ENCODE measurements at regions not wholly inside any gene's neighbourhood (a gene's known extent, or its start where the extent isn't known, plus 50 kb on each side); places are given as distances from the start of the nearest gene placed in this dataset.
"Not testable (repeated sequence)": the region's sequence is repeated elsewhere in the genome, so short reads cannot be mapped to it uniquely, and the experiment has no call there.

DNA sequence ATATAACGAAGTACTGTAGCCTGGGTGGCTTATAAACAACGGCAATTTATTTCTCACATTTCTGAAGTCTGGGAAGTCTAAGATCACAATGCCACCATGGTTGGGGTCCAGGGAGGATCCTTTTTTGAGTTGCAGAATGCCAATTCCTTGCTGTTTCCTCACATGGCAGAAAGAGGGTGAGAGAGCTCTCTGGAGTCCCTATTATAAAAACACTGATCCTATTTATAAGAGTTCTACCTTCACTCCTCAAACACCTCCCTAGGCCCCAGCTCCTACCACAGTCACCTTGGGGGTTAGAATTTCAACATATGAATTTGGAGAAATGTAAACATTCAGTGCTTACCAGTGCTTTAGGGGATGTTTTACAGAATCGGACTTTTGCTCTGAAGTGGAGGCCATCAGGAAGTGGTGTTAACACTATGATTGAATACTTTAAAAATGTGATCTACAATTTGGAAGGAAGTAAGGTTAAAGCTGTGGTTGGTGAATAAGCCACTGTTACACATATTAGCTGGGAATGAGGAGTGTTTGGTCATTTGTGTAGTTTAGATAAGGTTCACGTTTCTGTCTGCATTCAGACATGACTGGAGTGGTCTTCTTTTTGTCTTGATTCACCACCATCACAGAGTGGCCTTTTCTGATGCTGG, 79.9 kb upstream of the SPTLC3 start:
- no peak for DNase-seq

- DNase-seq, result no peak
Observed at GRCh38 chr20:12936020-12936419, 72.8 kb upstream of the SPTLC3 start.

- DNase-seq, result no peak
Observed at GRCh38 chr20:12936524-12936923, 72.2 kb upstream of the SPTLC3 start.

- no peak for DNase-seq
Observed at GRCh38 chr20:12941025-12941424, 67.7 kb upstream of the SPTLC3 start.

GRCh38 chr20:12942123-12942522, 66.6 kb upstream of the SPTLC3 start:
- no peak for DNase-seq

DNA sequence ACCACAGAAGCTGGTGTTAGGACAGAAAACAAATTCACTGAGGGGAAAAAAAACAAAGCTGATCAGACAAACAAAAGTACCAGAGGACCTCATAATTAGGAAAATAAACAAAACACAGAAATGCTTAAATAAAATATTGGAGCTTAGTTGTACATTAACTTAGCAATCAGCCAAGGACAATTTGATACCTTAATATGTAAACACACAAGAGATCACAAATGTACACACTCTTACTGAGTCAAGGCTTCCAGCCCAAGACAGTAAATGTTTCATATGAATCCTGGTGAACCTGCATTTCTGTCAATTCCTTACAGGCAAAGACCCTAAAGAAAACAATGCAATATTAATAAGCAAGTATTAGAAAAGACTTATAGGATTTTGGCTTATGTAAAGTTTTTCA, 62.0 kb upstream of the SPTLC3 start:
- DNase-seq, result no peak

DNA sequence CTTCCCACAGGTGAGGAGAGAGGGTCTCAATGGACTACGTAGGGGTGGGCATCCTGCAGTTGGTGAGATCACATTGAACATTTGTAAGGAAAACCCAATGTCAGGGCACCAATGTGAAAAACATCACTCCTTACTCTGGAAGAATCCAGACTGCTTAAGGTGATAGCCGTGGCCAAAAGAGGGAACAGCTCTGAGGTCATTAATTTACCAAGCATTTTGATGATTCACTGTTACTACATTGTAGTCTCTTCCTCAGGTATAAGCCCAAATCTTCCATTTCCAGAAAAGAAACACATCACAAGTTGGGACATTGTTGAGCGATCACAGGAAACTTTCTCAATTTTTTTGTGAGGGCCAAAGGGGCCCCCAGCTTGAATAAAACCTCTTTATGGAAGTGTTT, 61.1 kb upstream of the SPTLC3 start:
- DNase-seq, result no peak

GRCh38 chr20:12949429-12949980, 59.3 kb upstream of the SPTLC3 start:
- no peak for DNase-seq

GRCh38 chr20:12954254-12954653, 54.5 kb upstream of the SPTLC3 start:
- not testable (repeated sequence) for DNase-seq

GRCh38 chr20:12955611-12956010, 53.2 kb upstream of the SPTLC3 start:
- DNase-seq, result no peak

DNA sequence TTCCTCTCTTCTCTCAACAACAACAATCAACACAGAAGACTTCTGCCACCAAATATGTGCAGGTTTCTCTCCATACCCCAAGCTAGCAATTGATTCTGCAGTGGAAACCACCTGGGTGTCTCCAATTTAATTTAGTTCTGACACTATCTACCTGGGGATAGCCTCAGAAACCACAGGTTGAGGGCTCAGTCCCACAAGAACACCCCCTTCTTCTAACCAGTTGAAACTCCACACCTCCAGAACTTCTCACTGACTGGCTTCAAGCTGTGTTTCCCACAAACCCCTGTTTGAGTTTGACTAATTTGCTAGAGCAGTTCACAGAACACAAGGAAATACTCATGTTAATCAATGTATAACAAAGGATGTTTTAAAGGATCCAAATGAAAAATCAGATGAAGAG, 52.5 kb upstream of the SPTLC3 start:
- DNase-seq, result no peak

DNA sequence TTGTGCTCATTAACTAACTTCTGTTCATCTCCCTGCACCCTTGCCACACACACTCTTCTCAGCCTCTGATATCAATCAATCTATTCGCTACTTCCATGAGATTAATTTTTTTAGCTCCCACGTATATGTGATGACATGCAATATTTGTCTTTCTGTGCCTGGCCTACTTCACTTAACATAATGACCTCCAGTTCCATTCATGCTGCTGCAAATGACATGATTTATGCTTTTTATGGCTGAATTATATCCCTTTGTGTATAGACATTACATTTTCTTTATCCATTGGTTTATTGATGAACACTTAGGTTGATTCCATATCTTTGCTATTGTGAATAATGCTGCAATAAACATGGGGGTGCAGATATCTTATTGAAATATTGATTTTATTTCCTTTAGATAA, 50.8 kb upstream of the SPTLC3 start:
- no peak for DNase-seq

All from anterior cingulate cortex (tissue), 58 donors.